ENCODE measurements at regions not wholly inside any gene's neighbourhood (a gene's known extent, or its start where the extent isn't known, plus 50 kb on each side); places are given as distances from the start of the nearest gene placed in this dataset.

- TF ChIP-seq CTCF (IDR thresholded peaks at IDR 0.05) (no peak), POLR2A (IDR thresholded peaks at IDR 0.05) (no peak)
Observed at GRCh38 chr18:10099539-10100140, 185.8 kb downstream of the VAPA start.
